DND-41 (cell line): ENCODE measurements at regions not wholly inside any gene's neighbourhood (a gene's known extent, or its start where the extent isn't known, plus 50 kb on each side); places are given as distances from the start of the nearest gene placed in this dataset.

Experiments used
- ATAC-seq: fragments of 200-7000 bp; cut with Tn5 transposase; 3 replicates; pipeline ENCODE4 v1.9.1; 2021; ENCODE audit warnings: low read depth; ENCODE audit not compliant: insufficient read depth
- DNase-seq: peaks from one replicate; pipeline ENCODE4 v3.0.0-alpha.2; 2020
- H2AFZ ChIP-seq: 2 replicates; pipeline ENCODE4 v1.6.0; 2012; ENCODE audit warnings: low read depth, low read length
- H3K27ac ChIP-seq: 2 replicates; pipeline ENCODE4 v1.5.1; 2012; ENCODE audit warnings: low read length, inconsistent platforms
- H3K27me3 ChIP-seq: fragments of 200-600 bp; sonication (generic); 2 replicates; pipeline ENCODE4 v1.6.0; 2012; ENCODE audit warnings: low read length, mild to moderate bottlenecking, inconsistent platforms; ENCODE audit not compliant: insufficient read depth, poor library complexity
- H3K36me3 ChIP-seq: 2 replicates; pipeline ENCODE4 v1.5.1; 2012; ENCODE audit warnings: low read length, inconsistent platforms; ENCODE audit not compliant: insufficient read depth
- H3K4me1 ChIP-seq: 2 replicates; pipeline ENCODE4 v1.5.1; 2012; ENCODE audit warnings: mild to moderate bottlenecking, low read length; ENCODE audit not compliant: insufficient read depth
- H3K4me2 ChIP-seq: 2 replicates; pipeline ENCODE4 v1.6.0; 2012; ENCODE audit warnings: mild to moderate bottlenecking, moderate library complexity, low read length, inconsistent platforms; ENCODE audit not compliant: insufficient read depth
- H3K4me3 ChIP-seq, 2 experiments: fragments of 200-600 bp in 1 of 2; shearing (Covaris generic) in 1 of 2; 2 replicates each; pipeline ENCODE4 v1.5.1; 2012 to 2016; ENCODE audit warnings: inconsistent platforms in 2 of 2, low read length in 2 of 2, mild to moderate bottlenecking in 2 of 2, low read depth in 1 of 2, moderate library complexity in 1 of 2
- H3K79me2 ChIP-seq: 2 replicates; pipeline ENCODE4 v1.6.0; 2012; ENCODE audit warnings: low read length, inconsistent platforms; ENCODE audit not compliant: insufficient read depth
- H3K9ac ChIP-seq: 2 replicates; pipeline ENCODE4 v1.6.0; 2012; ENCODE audit warnings: low read depth, mild to moderate bottlenecking, inconsistent platforms, low read length, moderate library complexity
- H3K9me3 ChIP-seq: 2 replicates; pipeline ENCODE4 v1.5.1; 2012; ENCODE audit warnings: low read length, moderate library complexity, mild to moderate bottlenecking, inconsistent platforms; ENCODE audit not compliant: insufficient read depth, severe bottlenecking
- H4K20me1 ChIP-seq: 2 replicates; pipeline ENCODE4 v1.6.0; 2012; ENCODE audit warnings: low read length; ENCODE audit not compliant: insufficient read depth
- EZH2 ChIP-seq: IDR thresholded peaks from 3 replicates; pipeline ENCODE4 v1.6.1; 2012; ENCODE audit warnings: borderline replicate concordance, low read depth, mild to moderate bottlenecking, moderate library complexity, low read length, inconsistent platforms; ENCODE audit not compliant: severe bottlenecking
- TF ChIP-seq, protein P1 (sequence below): IDR thresholded peaks from 2 replicates; pipeline ENCODE4 v1.5.1; 2012; ENCODE audit warnings: borderline replicate concordance, low read length, moderate library complexity, mild to moderate bottlenecking; ENCODE audit not compliant: poor library complexity, severe bottlenecking; ENCODE audit errors: extremely low read depth

GRCh38 chr1:239977416-239977815, 114.3 kb upstream of the FMN2 start:
- Histone ChIP-seq H3K4me2 (no peak overlapping the region), H4K20me1 (no peaks in the 10 kb centered on the region), H3K4me3 (no peak overlapping the region), H2AFZ (no peak overlapping the region), H3K4me1 (no peaks in the 10 kb centered on the region), H3K9ac (no peak overlapping the region), H3K27me3 (no peaks in the 10 kb centered on the region), H3K36me3 (no peaks in the 10 kb centered on the region), H3K9me3 (peaks cover 22% of the 10 kb centered on the region), H3K79me2 (no peaks in the 10 kb centered on the region), H3K27ac (no peak overlapping the region)
- TF ChIP-seq, protein P1, sequence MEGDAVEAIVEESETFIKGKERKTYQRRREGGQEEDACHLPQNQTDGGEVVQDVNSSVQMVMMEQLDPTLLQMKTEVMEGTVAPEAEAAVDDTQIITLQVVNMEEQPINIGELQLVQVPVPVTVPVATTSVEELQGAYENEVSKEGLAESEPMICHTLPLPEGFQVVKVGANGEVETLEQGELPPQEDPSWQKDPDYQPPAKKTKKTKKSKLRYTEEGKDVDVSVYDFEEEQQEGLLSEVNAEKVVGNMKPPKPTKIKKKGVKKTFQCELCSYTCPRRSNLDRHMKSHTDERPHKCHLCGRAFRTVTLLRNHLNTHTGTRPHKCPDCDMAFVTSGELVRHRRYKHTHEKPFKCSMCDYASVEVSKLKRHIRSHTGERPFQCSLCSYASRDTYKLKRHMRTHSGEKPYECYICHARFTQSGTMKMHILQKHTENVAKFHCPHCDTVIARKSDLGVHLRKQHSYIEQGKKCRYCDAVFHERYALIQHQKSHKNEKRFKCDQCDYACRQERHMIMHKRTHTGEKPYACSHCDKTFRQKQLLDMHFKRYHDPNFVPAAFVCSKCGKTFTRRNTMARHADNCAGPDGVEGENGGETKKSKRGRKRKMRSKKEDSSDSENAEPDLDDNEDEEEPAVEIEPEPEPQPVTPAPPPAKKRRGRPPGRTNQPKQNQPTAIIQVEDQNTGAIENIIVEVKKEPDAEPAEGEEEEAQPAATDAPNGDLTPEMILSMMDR: no peak
- TF ChIP-seq EZH2: no peak
- DNase-seq: no peak
- ATAC-seq: no peak

GRCh38 chr1:239979456-239979855, 112.2 kb upstream of the FMN2 start:
- Histone ChIP-seq H3K4me2 (no peak overlapping the region), H3K27me3 (no peaks in the 10 kb centered on the region), H4K20me1 (no peaks in the 10 kb centered on the region), H3K4me1 (no peaks in the 10 kb centered on the region), H3K36me3 (no peaks in the 10 kb centered on the region), H3K79me2 (no peaks in the 10 kb centered on the region), H3K27ac (no peak overlapping the region), H3K9me3 (peaks cover 36% of the 10 kb centered on the region), H3K4me3 (no peak overlapping the region), H3K9ac (no peak overlapping the region), H2AFZ (no peak overlapping the region)
- no peak for ATAC-seq
- TF ChIP-seq, protein P1: no peak
- no peak for TF ChIP-seq EZH2
- DNase-seq: no peak

- no peak for DNase-seq
- H3K27me3 ChIP-seq: no peaks in the 10 kb centered on the region
- no peaks in the 10 kb centered on the region for H3K4me1 ChIP-seq
- no peak for TF ChIP-seq EZH2
- no peaks in the 10 kb centered on the region for H3K79me2 ChIP-seq
- no peaks in the 10 kb centered on the region for H3K36me3 ChIP-seq
- no peak overlapping the region for H3K27ac ChIP-seq
- H3K4me3 ChIP-seq: no peak overlapping the region
- H4K20me1 ChIP-seq: no peaks in the 10 kb centered on the region
- ATAC-seq: no peak
- peaks cover 56% of the 10 kb centered on the region for H3K9me3 ChIP-seq
- H3K9ac ChIP-seq: no peak overlapping the region
- H3K4me2 ChIP-seq: no peak overlapping the region
- no peak overlapping the region for H2AFZ ChIP-seq
Observed at GRCh38 chr1:239982762-239983161, 108.9 kb upstream of the FMN2 start.

DNA sequence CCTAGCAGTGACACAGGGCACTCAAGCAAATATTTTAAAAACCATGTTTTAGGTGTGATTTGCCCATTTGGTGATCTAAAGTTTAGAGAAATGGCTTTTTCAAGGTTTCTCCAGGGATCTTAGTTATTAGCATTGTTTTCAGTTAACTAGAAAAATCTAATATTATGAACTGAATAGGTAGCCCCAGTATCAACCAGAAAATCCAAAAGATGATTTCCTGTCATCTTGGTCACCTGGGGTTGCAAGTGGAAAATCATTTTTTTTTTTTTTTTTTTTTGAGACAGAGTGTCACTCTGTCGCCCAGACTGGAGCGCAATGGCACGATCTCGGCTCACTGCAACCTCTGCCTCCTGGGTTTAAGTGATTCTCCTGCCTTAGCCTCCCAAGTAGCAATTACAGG, 106.6 kb upstream of the FMN2 start:
- Histone ChIP-seq H2AFZ (no peak overlapping the region), H3K4me3 (no peak overlapping the region), H3K4me1 (no peaks in the 10 kb centered on the region), H3K27me3 (no peaks in the 10 kb centered on the region), H3K4me2 (no peak overlapping the region), H3K9ac (no peak overlapping the region), H3K27ac (no peak overlapping the region), H3K79me2 (no peaks in the 10 kb centered on the region), H3K9me3 (peaks cover 50% of the 10 kb centered on the region), H4K20me1 (no peaks in the 10 kb centered on the region), H3K36me3 (no peaks in the 10 kb centered on the region)
- DNase-seq: no peak
- no peak for TF ChIP-seq EZH2
- TF ChIP-seq, protein P1: no peak
- no peak for ATAC-seq
